Mucosa of stomach (tissue), 1 donor: ENCODE measurements at regions not wholly inside any gene's neighbourhood (a gene's known extent, or its start where the extent isn't known, plus 50 kb on each side); places are given as distances from the start of the nearest gene placed in this dataset.

Source experiments
- H3K27me3 ChIP-seq: one replicate; pipeline ENCODE4 v1.7.0; 2013; ENCODE audit warnings: mild to moderate bottlenecking, low read length; ENCODE audit not compliant: control insufficient read depth, insufficient read depth
- H3K36me3 ChIP-seq: one replicate; pipeline ENCODE4 v1.7.0; 2013; ENCODE audit warnings: low read length; ENCODE audit not compliant: control insufficient read depth, insufficient read depth
- H3K4me1 ChIP-seq: one replicate; pipeline ENCODE4 v1.7.0; 2013; ENCODE audit warnings: mild to moderate bottlenecking, low read length; ENCODE audit not compliant: control insufficient read depth, insufficient read depth
- H3K4me3 ChIP-seq: one replicate; pipeline ENCODE4 v1.7.0; 2013; ENCODE audit warnings: low read length
- H3K9ac ChIP-seq: one replicate; pipeline ENCODE4 v1.7.0; 2013; ENCODE audit warnings: mild to moderate bottlenecking, low read length, moderate library complexity
- H3K9me3 ChIP-seq: one replicate; pipeline ENCODE4 v1.7.0; 2013; ENCODE audit warnings: mild to moderate bottlenecking, low read length, moderate library complexity; ENCODE audit not compliant: control insufficient read depth
- donor health status: Pancreatic carcinoma.

DNA sequence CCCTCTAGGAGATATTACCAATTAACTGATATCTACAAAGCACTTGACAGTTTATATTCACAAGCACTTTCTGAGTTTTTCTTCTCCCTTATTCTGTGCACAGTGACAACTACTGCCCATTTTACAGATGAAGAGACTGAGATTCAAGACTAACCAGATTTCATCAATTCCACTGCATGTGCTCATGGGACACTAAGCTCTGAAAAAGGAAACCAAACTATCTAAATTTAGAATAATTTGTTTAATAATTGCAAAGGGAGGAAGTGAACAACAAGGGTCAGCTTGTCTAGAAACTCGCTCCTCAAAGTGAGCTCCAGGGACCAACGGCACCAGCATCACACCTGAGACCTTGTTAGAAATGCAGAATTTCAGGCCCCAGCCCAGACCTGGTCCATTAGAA, 50.8 kb upstream of the MYLIP start:
- peaks cover 4% of the 10 kb centered on the region for H3K27me3 ChIP-seq
- no peaks in the 10 kb centered on the region for H3K36me3 ChIP-seq
- no peaks in the 10 kb centered on the region for H3K9me3 ChIP-seq
- H3K9ac ChIP-seq = no peak overlapping the region
- no peaks in the 10 kb centered on the region for H3K4me1 ChIP-seq
- no peak overlapping the region for H3K4me3 ChIP-seq

DNA sequence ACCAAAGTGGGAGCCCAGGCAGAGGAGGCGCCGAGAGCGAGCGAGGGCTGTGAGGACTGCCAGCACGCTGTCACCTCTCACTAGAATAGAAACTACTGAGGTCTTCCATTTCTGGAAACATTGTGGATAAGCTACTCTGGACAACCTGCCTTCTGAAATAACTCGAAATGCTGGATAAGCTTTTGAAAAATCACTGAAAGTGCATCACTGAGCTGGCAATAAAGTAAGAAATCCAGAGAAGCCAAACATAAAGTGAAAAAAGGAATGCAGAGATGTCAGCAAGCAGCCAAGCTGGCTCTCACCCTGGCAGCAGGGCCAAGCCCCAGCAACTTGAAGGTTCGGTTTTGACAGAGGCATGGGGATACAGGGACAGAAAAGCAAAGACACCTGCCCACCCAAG, 59.2 kb upstream of the MYLIP start:
- no peak overlapping the region for H3K4me3 ChIP-seq

GRCh38 chr6:16069222-16069621, 59.7 kb upstream of the MYLIP start:
- H3K9ac ChIP-seq = no peak overlapping the region
- H3K4me1 ChIP-seq = no peaks in the 10 kb centered on the region
- H3K27me3 ChIP-seq = no peaks in the 10 kb centered on the region
- no peaks in the 10 kb centered on the region for H3K36me3 ChIP-seq
- H3K9me3 ChIP-seq = no peaks in the 10 kb centered on the region
- H3K4me3 ChIP-seq = no peak overlapping the region

More for the DNA sequence above, 59.2 kb upstream of the MYLIP start:
- Histone ChIP-seq H3K9me3 (no peaks in the 10 kb centered on the region), H3K4me1 (no peaks in the 10 kb centered on the region), H3K9ac (no peak overlapping the region), H3K36me3 (no peaks in the 10 kb centered on the region), H3K27me3 (no peaks in the 10 kb centered on the region)

- H3K9ac ChIP-seq = no peak overlapping the region
- H3K4me1 ChIP-seq = no peaks in the 10 kb centered on the region
- no peaks in the 10 kb centered on the region for H3K27me3 ChIP-seq
- no peak overlapping the region for H3K4me3 ChIP-seq
- H3K9me3 ChIP-seq = no peaks in the 10 kb centered on the region
- H3K36me3 ChIP-seq = no peaks in the 10 kb centered on the region
Observed at GRCh38 chr6:16067568-16067967, 61.3 kb upstream of the MYLIP start.

GRCh38 chr6:16064671-16065072, 64.2 kb upstream of the MYLIP start:
- H3K4me1 ChIP-seq = no peaks in the 10 kb centered on the region
- H3K36me3 ChIP-seq = no peaks in the 10 kb centered on the region
- H3K9me3 ChIP-seq = no peaks in the 10 kb centered on the region
- H3K9ac ChIP-seq = no peak overlapping the region
- no peaks in the 10 kb centered on the region for H3K27me3 ChIP-seq
- H3K4me3 ChIP-seq = no peak overlapping the region

- H3K9ac ChIP-seq = no peak overlapping the region
- no peaks in the 10 kb centered on the region for H3K36me3 ChIP-seq
- no peaks in the 10 kb centered on the region for H3K9me3 ChIP-seq
- no peak overlapping the region for H3K4me3 ChIP-seq
- H3K4me1 ChIP-seq = no peaks in the 10 kb centered on the region
- H3K27me3 ChIP-seq = no peaks in the 10 kb centered on the region
Observed at GRCh38 chr6:16063580-16063979, 65.3 kb upstream of the MYLIP start.

GRCh38 chr6:16061818-16062217, 67.1 kb upstream of the MYLIP start:
- H3K27me3 ChIP-seq = no peaks in the 10 kb centered on the region
- H3K9ac ChIP-seq = no peak overlapping the region
- no peaks in the 10 kb centered on the region for H3K36me3 ChIP-seq
- no peaks in the 10 kb centered on the region for H3K4me1 ChIP-seq
- H3K9me3 ChIP-seq = no peaks in the 10 kb centered on the region
- no peak overlapping the region for H3K4me3 ChIP-seq

- no peaks in the 10 kb centered on the region for H3K36me3 ChIP-seq
- H3K4me3 ChIP-seq = no peak overlapping the region
- H3K9me3 ChIP-seq = no peaks in the 10 kb centered on the region
- no peaks in the 10 kb centered on the region for H3K4me1 ChIP-seq
- H3K27me3 ChIP-seq = no peaks in the 10 kb centered on the region
- no peak overlapping the region for H3K9ac ChIP-seq
Observed at GRCh38 chr6:16060039-16060438, 68.8 kb upstream of the MYLIP start.

- H3K9me3 ChIP-seq = no peaks in the 10 kb centered on the region
- no peak overlapping the region for H3K9ac ChIP-seq
- no peaks in the 10 kb centered on the region for H3K27me3 ChIP-seq
- no peaks in the 10 kb centered on the region for H3K36me3 ChIP-seq
- no peaks in the 10 kb centered on the region for H3K4me1 ChIP-seq
- no peak overlapping the region for H3K4me3 ChIP-seq
Observed at GRCh38 chr6:16059496-16059895, 69.4 kb upstream of the MYLIP start.

- Histone ChIP-seq H3K9ac (no peak overlapping the region), H3K9me3 (no peaks in the 10 kb centered on the region), H3K4me3 (no peak overlapping the region), H3K4me1 (no peaks in the 10 kb centered on the region), H3K27me3 (no peaks in the 10 kb centered on the region), H3K36me3 (no peaks in the 10 kb centered on the region)
Observed at GRCh38 chr6:16058929-16059345, 69.9 kb upstream of the MYLIP start.

- H3K4me1 ChIP-seq = no peaks in the 10 kb centered on the region
- H3K4me3 ChIP-seq = no peak overlapping the region
- no peak overlapping the region for H3K9ac ChIP-seq
- H3K9me3 ChIP-seq = no peaks in the 10 kb centered on the region
- no peaks in the 10 kb centered on the region for H3K27me3 ChIP-seq
- H3K36me3 ChIP-seq = no peaks in the 10 kb centered on the region
Observed at GRCh38 chr6:16058201-16058928, 70.5 kb upstream of the MYLIP start.

DNA sequence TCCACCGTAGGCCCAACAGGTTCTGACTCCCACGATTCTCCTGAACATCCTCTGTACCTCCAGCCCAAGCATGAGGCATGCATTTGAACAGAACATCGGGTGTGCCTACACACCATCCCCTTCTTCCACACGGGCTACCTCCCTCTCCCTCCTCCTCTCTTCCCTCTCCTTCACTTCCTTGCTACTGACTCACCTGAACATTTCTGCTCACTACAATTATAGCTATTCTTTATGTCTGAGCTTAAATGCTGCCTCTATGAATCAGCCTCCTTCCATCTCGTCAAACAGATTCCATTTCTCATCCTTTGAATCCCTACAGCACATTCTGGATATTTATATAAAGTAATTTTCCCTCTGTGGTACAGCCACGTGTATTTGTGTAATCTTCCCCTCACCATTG, 71.4 kb upstream of the MYLIP start:
- H3K36me3 ChIP-seq = no peaks in the 10 kb centered on the region
- H3K27me3 ChIP-seq = no peaks in the 10 kb centered on the region
- no peaks in the 10 kb centered on the region for H3K9me3 ChIP-seq
- no peak overlapping the region for H3K9ac ChIP-seq
- no peak overlapping the region for H3K4me3 ChIP-seq
- H3K4me1 ChIP-seq = no peaks in the 10 kb centered on the region
